ENCODE measurements at regions not wholly inside any gene's neighbourhood (a gene's known extent, or its start where the extent isn't known, plus 50 kb on each side); places are given as distances from the start of the nearest gene placed in this dataset.

DNA sequence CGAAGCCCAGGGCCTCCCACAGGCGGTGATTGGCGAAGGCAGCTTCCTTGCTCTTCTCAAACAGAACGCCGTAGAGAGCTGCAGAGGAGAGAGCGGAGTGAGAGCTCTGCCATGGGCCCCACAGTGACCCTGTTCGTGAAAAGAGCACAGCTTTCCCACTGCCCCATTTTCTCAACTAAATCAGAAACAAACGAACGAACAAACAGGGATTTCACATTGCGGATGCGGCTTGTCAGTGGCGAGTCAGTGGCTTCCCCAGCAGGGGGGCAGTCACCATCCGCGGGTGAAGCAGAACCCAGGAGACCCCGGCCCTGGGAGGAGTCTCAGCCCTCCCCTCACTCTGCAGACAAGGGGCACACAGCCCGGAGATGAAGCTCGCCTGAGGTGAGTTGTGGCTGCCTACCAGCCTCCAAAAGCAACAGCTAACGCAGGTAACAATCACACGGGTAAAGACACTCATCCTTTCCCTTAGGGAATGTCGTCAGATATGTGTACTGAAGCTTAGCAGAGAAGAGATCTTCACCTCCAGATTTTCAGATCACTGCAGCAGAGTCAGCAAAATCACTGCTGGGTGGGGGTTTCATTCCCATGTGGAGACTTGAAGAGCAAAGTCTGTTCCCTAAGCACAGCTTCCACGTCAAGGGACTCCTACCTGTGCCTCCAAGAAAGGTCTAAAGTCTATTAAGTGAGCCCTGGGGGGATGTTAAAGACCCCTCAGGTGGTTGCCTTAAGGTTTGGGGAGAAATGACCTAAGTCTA is 51.2 kb upstream of the GPR31 start:
- H3K4me1 ChIP-seq = no peaks in the 10 kb centered on the region
- no peak overlapping the region for H3K27ac ChIP-seq
- no peaks in the 10 kb centered on the region for H3K36me3 ChIP-seq
- no peaks in the 10 kb centered on the region for H3K9me3 ChIP-seq
- DNase-seq (no peak), ATAC-seq (no peak)
- H3K27me3 ChIP-seq = no peaks in the 10 kb centered on the region
- H3K4me3 ChIP-seq = no peak overlapping the region
- TF ChIP-seq, protein P1, sequence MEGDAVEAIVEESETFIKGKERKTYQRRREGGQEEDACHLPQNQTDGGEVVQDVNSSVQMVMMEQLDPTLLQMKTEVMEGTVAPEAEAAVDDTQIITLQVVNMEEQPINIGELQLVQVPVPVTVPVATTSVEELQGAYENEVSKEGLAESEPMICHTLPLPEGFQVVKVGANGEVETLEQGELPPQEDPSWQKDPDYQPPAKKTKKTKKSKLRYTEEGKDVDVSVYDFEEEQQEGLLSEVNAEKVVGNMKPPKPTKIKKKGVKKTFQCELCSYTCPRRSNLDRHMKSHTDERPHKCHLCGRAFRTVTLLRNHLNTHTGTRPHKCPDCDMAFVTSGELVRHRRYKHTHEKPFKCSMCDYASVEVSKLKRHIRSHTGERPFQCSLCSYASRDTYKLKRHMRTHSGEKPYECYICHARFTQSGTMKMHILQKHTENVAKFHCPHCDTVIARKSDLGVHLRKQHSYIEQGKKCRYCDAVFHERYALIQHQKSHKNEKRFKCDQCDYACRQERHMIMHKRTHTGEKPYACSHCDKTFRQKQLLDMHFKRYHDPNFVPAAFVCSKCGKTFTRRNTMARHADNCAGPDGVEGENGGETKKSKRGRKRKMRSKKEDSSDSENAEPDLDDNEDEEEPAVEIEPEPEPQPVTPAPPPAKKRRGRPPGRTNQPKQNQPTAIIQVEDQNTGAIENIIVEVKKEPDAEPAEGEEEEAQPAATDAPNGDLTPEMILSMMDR (IDR thresholded peaks at IDR 0.05) = no peak
- intact Hi-C loops (cut with DNase I) = no loop called here

DNA sequence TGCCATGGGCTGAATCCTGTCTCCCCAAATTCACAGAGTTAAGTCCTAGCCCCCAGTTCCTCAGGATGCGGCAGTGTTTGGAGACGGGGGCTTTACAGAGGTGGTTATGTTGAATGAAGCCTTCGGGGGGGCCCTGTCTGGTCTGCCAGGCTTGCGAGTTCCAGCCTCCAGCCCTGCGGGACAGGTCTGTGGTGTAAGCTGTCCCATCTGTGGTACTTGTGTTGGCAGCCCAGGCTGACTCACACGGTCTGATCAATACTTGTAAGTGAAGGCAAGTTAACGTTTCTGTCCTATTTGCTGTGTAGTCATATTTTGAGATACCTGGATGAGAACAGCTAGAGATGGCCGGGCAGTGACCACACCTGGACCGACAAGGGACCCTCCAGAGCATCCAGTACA is 51.8 kb upstream of the GPR31 start:
- TF ChIP-seq, protein P1 (IDR thresholded peaks at IDR 0.05) = no peak
- Histone ChIP-seq H3K27me3 (no peaks in the 10 kb centered on the region), H3K4me1 (no peaks in the 10 kb centered on the region)

DNA sequence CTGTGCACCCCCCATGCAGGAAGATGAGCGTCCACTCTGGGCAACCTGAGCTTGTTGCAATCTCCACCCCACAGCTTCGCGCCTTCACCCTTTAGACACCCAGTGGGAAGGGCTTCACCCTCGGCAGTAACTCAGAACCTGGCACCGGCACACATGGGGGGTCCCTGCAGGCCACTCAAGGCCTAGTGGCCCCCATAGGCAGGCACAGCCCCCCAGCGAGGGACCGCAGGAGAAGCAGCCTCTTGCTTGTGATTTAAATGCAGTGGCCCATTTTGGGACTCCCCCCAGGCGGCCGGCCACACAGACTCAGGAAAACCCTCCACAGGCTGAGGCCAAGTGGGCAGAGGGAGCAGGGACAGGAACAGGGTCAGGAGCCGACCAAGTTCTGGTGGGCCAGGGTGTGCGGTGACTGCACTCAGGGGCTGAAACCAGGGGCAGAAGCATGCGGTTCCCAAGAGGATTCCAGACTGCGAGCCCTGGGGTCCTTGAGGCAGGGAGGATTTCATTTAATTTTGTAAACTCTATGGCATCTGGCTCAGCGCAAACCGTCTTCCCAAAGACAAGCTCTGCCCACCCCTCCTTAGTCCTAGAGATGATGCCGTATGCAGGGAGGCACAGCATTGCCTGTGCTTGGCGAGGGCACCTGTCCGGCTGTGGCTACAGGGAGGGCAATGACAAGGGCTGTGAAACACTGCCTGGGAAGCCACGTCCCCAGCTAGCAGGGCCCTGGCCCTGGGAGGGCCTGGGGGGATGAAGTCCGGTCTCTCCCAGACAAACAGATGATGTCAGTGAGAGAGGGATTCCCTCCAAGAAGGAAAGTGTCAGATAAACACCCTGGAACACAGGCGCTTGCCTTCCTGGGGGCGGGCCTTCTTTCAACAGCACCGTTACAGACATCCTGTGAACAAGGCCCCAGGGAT is 52.9 kb upstream of the GPR31 start:
- no peaks in the 10 kb centered on the region for H3K4me1 ChIP-seq
- H3K9me3 ChIP-seq = no peaks in the 10 kb centered on the region
- H3K27ac ChIP-seq = no peak overlapping the region
- TF ChIP-seq, protein P1 (IDR thresholded peaks at IDR 0.05) = no peak
- DNase-seq = no peak
- no peaks in the 10 kb centered on the region for H3K36me3 ChIP-seq
- intact Hi-C loops (cut with DNase I) = no loop called here
- ATAC-seq = no peak
- no peak overlapping the region for H3K4me3 ChIP-seq
- no peaks in the 10 kb centered on the region for H3K27me3 ChIP-seq

More for the DNA sequence above, 51.8 kb upstream of the GPR31 start:
- no peaks in the 10 kb centered on the region for H3K36me3 ChIP-seq
- intact Hi-C loops (cut with DNase I) = no loop called here
- no peak overlapping the region for H3K27ac ChIP-seq
- H3K9me3 ChIP-seq = no peaks in the 10 kb centered on the region
- no peak overlapping the region for H3K4me3 ChIP-seq
- ATAC-seq (no peak), DNase-seq (no peak)

DNA sequence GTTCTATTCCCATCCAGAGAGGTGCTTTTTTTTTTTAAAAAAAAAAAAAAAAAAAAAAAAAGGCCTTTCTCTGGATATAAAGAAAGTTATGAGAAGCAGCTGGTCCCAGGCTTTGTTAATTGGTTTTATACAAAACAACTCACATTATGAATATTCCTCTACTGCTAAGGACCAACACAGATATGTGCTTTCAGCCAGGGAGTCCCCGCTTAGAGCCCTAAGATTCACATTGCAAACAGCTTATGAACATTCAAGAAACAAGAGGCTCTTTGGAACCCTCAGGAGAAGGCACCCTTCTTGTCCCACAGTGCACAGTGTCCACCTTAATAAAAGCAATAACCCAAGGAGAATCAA is 53.5 kb upstream of the GPR31 start:
- Histone ChIP-seq H3K36me3 (no peaks in the 10 kb centered on the region), H3K9me3 (no peaks in the 10 kb centered on the region), H3K27ac (no peak overlapping the region), H3K4me1 (no peaks in the 10 kb centered on the region), H3K4me3 (no peak overlapping the region), H3K27me3 (no peaks in the 10 kb centered on the region)
- TF ChIP-seq, protein P1 (IDR thresholded peaks at IDR 0.05) = no peak
- DNase-seq (no peak), ATAC-seq (no peak)
- intact Hi-C loops (cut with DNase I) = no loop called here

DNA sequence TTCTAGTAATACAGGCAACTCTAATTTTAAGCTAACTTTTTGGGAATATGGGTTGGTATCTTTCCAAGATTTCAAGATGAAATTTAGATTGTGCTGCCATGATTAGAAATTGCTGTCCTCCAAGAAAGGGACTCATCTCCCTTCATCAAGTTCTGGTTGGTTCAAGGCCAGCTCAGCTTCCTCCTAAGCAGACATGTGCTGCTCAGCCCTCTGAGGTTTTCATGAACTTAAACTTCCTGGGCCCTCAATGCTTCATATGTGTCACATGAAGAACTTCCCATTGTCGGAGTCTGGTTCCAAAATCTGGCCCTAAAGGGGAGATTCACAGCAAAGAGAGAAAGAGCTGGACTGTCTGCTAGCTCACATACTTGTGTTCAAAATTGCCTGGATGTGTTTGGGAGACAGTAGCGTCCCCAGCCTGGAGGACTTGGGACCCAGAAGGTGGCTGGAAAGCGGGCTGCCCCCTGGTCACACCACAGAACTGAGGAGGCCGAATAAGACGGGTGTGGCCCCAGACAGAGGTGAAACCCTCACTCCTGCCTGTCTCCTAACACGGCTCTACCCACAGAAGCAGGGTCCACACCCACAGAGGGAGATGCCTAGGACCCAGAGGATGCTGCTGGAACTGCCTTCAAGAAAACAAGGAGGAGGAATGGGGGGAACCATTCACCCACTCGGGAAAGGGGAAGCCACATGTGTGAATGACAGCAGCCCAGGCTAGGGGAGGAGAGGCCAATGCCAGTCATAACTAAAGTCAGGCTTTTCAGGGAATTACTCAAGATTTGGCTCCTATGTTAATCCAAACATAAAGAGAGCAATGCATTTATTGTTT is 54.3 kb upstream of the GPR31 start:
- no peaks in the 10 kb centered on the region for H3K9me3 ChIP-seq
- no peaks in the 10 kb centered on the region for H3K27me3 ChIP-seq
- intact Hi-C loops (cut with DNase I) = no loop called here
- no peaks in the 10 kb centered on the region for H3K4me1 ChIP-seq
- no peaks in the 10 kb centered on the region for H3K36me3 ChIP-seq
- peak; percentile 23 for ATAC-seq
- TF ChIP-seq, protein P1 (IDR thresholded peaks at IDR 0.05) = no peak
- no peak overlapping the region for H3K27ac ChIP-seq
- no peak for DNase-seq
- no peak overlapping the region for H3K4me3 ChIP-seq
